ENCODE measurements at regions not wholly inside any gene's neighbourhood (a gene's known extent, or its start where the extent isn't known, plus 50 kb on each side); places are given as distances from the start of the nearest gene placed in this dataset.
"Not testable (repeated sequence)": the region's sequence is repeated elsewhere in the genome, so short reads cannot be mapped to it uniquely, and the experiment has no call there.

DNA sequence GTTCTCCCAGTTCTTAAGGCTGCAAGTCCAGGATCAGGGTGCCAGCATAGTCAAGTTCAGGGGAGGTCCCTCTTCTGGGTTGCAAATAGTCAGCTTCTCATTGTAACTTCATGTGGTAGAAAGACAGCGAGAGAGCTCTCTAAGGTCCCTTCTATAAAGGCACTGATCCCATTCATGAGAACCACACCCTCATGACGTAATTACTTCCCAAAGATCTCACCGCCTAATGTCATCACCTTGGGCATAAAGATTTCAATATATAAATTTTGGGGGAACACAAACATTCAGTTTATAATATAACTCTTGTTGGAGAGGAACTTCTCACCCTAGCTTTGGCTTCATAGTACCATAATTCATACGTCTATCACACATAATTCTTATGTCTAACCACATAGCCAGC lies 203.9 kb upstream of the VLDLR start:
- no peaks in the 10 kb centered on the region for H3K9me3 Mint-ChIP-seq
- H3K4me3 Mint-ChIP-seq, result no peak overlapping the region
- H3K4me1 Mint-ChIP-seq (ENCODE audit: low read depth), result no peaks in the 10 kb centered on the region
- intact Hi-C loops (cut with micrococcal nuclease), result no loop called here
- peaks cover 2% of the 10 kb centered on the region for H3K27me3 Mint-ChIP-seq
- H3K36me3 Mint-ChIP-seq (ENCODE audit: low read depth), result no peaks in the 10 kb centered on the region
- H3K27ac Mint-ChIP-seq, result no peak overlapping the region

DNA sequence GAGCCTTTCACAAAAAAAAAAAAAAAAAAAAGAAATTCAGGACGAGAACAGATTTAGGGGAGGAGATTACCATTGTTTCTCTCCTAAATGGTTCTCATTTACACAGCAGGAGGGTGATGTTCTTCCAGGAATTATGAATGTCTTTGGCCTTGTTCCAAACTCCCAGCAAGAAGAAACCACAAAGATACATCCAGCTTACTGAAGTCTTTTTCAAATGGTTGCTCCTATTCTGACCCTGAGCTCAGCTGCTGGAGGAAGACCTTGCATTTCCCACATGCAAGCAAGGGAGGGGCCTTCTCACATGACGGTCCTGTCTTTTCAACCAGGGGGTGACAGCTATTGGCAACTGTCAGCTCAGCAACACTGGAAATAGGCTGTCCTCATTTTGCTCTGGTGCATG lies 203.0 kb upstream of the VLDLR start:
- intact Hi-C loops (cut with micrococcal nuclease), result no loop called here
- Mint-ChIP-seq H3K9me3 (no peaks in the 10 kb centered on the region), H3K36me3 (ENCODE audit: low read depth) (no peaks in the 10 kb centered on the region), H3K4me1 (ENCODE audit: low read depth) (no peaks in the 10 kb centered on the region), H3K27me3 (peaks cover 2% of the 10 kb centered on the region), H3K27ac (no peak overlapping the region), H3K4me3 (no peak overlapping the region)

DNA sequence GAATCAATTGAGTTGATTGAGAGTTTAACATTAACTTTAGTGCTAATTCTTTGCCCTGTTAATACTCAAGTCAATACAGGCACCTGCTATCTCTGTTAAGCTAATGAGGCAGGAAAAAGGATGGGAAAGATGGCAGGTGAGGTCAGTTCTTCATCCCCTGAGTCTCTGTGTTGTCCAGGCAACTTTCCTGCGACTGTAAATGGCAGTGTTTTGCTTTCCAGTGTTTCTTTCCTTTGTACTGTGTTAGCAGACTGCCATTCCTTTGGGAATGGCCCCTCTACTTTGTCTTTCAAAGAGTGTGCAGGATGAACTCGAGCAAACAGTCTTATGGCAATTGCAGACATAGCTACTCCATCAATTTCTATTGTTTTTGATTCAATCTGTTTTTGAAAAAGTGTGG lies 202.2 kb upstream of the VLDLR start:
- Mint-ChIP-seq H3K4me1 (ENCODE audit: low read depth) (no peaks in the 10 kb centered on the region), H3K4me3 (no peak overlapping the region), H3K27ac (no peak overlapping the region), H3K9me3 (no peaks in the 10 kb centered on the region), H3K27me3 (peaks cover 2% of the 10 kb centered on the region), H3K36me3 (ENCODE audit: low read depth) (no peaks in the 10 kb centered on the region)
- intact Hi-C loops (cut with micrococcal nuclease), result no loop called here

DNA sequence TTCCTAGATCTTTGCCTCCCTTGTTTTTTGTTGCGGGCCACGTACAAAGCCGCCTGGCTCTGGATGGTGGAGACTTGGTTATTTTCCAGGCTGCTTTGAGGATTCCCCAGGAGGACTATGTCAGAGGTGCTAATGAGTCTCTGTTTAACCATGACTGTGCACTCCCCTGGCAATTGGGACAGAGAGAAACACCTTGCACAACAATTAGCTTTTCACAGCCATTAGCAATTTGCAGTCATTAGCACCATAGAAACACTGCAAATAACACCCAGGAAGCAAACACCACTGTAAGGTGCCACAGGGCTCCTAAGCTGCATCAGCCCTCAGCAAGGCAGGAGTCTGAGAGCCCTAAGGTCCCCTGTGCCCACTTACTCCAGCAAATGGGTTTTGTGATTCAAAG lies 201.0 kb upstream of the VLDLR start:
- no peak overlapping the region for H3K27ac Mint-ChIP-seq
- H3K9me3 Mint-ChIP-seq, result no peaks in the 10 kb centered on the region
- no peaks in the 10 kb centered on the region for H3K4me1 Mint-ChIP-seq (ENCODE audit: low read depth)
- no peaks in the 10 kb centered on the region for H3K36me3 Mint-ChIP-seq (ENCODE audit: low read depth)
- peaks cover 2% of the 10 kb centered on the region for H3K27me3 Mint-ChIP-seq
- intact Hi-C loops (cut with micrococcal nuclease), result no loop called here
- H3K4me3 Mint-ChIP-seq, result no peak overlapping the region

DNA sequence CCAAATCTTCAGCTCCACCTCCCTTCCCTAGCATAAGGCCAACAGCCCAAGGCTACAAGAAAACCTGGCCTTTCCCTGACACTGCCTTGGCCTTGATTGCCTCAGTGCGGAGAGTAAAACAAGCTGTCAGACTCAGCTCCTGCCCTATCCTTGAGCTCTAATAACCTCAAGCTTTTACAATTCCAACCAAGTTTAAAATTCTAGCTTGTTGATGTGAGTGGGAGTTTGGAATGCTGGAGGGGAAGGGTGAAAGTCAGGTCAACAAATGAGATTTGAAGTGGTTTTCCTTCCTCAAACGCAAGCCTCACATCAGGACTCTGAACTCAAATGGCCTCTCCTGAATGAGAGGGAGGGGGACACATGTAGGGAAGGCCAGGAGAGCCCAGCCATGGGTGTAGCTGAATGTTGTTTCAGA lies 197.0 kb upstream of the VLDLR start:
- intact Hi-C loops (cut with micrococcal nuclease), result no loop called here
- no peaks in the 10 kb centered on the region for H3K36me3 Mint-ChIP-seq (ENCODE audit: low read depth)
- peaks cover 2% of the 10 kb centered on the region for H3K27me3 Mint-ChIP-seq
- H3K27ac Mint-ChIP-seq, result no peak overlapping the region
- H3K9me3 Mint-ChIP-seq, result no peaks in the 10 kb centered on the region
- H3K4me1 Mint-ChIP-seq (ENCODE audit: low read depth), result no peaks in the 10 kb centered on the region
- no peak overlapping the region for H3K4me3 Mint-ChIP-seq

DNA sequence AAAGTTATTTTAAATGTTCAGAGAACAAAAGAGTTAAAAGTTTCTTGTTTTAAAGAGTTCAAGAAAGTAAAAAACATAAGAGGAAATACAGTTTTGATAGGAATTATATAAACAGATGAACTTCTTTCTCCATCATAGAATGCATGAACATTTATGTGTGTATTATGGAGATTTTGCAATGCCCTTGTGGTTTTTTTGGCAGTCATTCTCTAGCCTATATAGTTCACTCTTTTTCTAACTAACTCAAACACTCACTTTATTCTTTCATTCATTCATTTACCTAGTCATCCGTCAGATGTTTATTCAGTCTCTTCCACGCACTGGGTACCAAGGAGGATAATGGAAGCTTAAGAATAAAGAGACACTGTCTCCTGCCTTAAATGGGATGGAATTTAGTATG lies 195.9 kb upstream of the VLDLR start:
- no peak overlapping the region for H3K4me3 Mint-ChIP-seq
- peaks cover 2% of the 10 kb centered on the region for H3K27me3 Mint-ChIP-seq
- H3K27ac Mint-ChIP-seq, result no peak overlapping the region
- H3K9me3 Mint-ChIP-seq, result no peaks in the 10 kb centered on the region
- intact Hi-C loops (cut with micrococcal nuclease), result no loop called here
- H3K4me1 Mint-ChIP-seq (ENCODE audit: low read depth), result no peaks in the 10 kb centered on the region
- no peaks in the 10 kb centered on the region for H3K36me3 Mint-ChIP-seq (ENCODE audit: low read depth)

GRCh38 chr9:2427120-2427891 lies 194.3 kb upstream of the VLDLR start:
- Mint-ChIP-seq H3K4me3 (no peak overlapping the region), H3K4me1 (ENCODE audit: low read depth) (no peaks in the 10 kb centered on the region), H3K9me3 (no peaks in the 10 kb centered on the region), H3K27me3 (no peaks in the 10 kb centered on the region), H3K27ac (no peak overlapping the region), H3K36me3 (ENCODE audit: low read depth) (no peaks in the 10 kb centered on the region)
- intact Hi-C loops (cut with micrococcal nuclease), result no loop called here

- Mint-ChIP-seq H3K4me3 (no peak overlapping the region), H3K9me3 (peaks cover 79% of the 10 kb centered on the region), H3K27me3 (no peaks in the 10 kb centered on the region), H3K36me3 (ENCODE audit: low read depth) (no peaks in the 10 kb centered on the region), H3K27ac (no peak overlapping the region), H3K4me1 (ENCODE audit: low read depth) (no peaks in the 10 kb centered on the region)
- intact Hi-C loops (cut with micrococcal nuclease), result no loop called here
Observed at GRCh38 chr9:2439957-2440356, 181.6 kb upstream of the VLDLR start.

- H3K4me1 Mint-ChIP-seq (ENCODE audit: low read depth); H3K4me3 Mint-ChIP-seq; H3K27me3 Mint-ChIP-seq; H3K36me3 Mint-ChIP-seq (ENCODE audit: low read depth); H3K27ac Mint-ChIP-seq; intact Hi-C loops (cut with micrococcal nuclease): not testable (repeated sequence)
- H3K9me3 Mint-ChIP-seq, result peaks cover 58% of the 10 kb centered on the region
Observed at GRCh38 chr9:2443933-2444332, 177.7 kb upstream of the VLDLR start.

DNA sequence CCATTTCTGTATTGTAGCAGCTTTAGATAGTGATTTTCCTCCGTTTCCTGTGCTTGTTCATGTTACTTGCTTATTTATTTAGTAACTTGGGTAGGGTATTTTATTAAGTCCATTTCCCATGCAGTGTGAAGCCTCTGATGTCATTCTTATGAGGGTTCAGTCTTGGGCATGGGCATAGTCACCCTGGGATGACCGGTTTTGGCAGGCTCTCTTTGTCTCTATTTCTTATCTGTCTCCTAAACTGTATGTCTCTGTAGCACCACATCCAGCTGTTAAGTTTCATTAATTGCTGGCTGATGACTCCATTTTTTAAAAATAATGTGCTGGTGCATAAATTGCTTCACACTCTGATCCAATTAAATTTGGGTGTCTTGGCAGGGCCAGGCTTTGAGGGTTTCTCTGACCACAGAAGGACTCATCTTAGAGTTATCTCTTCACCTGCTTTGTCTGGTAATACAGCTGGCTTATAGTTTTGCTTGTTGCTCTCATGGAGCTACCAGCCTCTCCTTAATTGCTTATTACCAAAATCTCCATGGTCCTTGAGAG lies 173.3 kb upstream of the VLDLR start:
- intact Hi-C loops (cut with micrococcal nuclease), result no loop called here
- Mint-ChIP-seq H3K9me3 (peaks cover 17% of the 10 kb centered on the region), H3K27me3 (no peaks in the 10 kb centered on the region), H3K27ac (no peak overlapping the region), H3K4me3 (no peak overlapping the region), H3K4me1 (ENCODE audit: low read depth) (no peaks in the 10 kb centered on the region), H3K36me3 (ENCODE audit: low read depth) (no peaks in the 10 kb centered on the region)

GRCh38 chr9:2453106-2453505 lies 168.5 kb upstream of the VLDLR start:
- Mint-ChIP-seq H3K4me3 (no peak overlapping the region), H3K27me3 (no peaks in the 10 kb centered on the region), H3K27ac (no peak overlapping the region), H3K36me3 (ENCODE audit: low read depth) (no peaks in the 10 kb centered on the region), H3K4me1 (ENCODE audit: low read depth) (no peaks in the 10 kb centered on the region), H3K9me3 (no peaks in the 10 kb centered on the region)
- intact Hi-C loops (cut with micrococcal nuclease), result no loop called here

- Mint-ChIP-seq H3K27ac (no peak overlapping the region), H3K9me3 (no peaks in the 10 kb centered on the region), H3K4me1 (ENCODE audit: low read depth) (no peaks in the 10 kb centered on the region), H3K27me3 (no peaks in the 10 kb centered on the region), H3K36me3 (ENCODE audit: low read depth) (no peaks in the 10 kb centered on the region), H3K4me3 (no peak overlapping the region)
- intact Hi-C loops (cut with micrococcal nuclease), result no loop called here
Observed at GRCh38 chr9:2453701-2454100, 167.9 kb upstream of the VLDLR start.

DNA sequence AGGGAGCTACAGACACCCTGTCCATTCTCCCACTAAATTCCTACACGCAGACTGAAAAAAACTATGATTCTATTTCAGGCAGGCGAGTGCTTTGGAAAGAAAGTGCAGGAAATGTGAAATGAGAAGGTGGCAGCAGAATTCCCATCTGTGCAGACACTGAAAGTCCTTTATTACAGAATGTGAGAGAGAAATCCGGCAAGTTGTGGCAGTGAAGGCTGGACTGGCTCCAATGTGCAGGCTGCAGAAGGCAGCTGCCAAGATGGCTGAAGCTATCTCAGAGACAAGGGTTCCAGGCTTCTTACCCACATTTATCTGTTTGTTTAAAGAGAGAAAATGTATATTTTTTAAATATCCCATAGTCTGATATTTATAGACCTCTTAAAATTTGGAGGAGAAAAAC lies 161.8 kb upstream of the VLDLR start:
- Mint-ChIP-seq H3K27me3 (no peaks in the 10 kb centered on the region), H3K4me1 (ENCODE audit: low read depth) (no peaks in the 10 kb centered on the region), H3K9me3 (peaks cover 8% of the 10 kb centered on the region), H3K27ac (no peak overlapping the region), H3K36me3 (ENCODE audit: low read depth) (no peaks in the 10 kb centered on the region), H3K4me3 (no peak overlapping the region)
- intact Hi-C loops (cut with micrococcal nuclease), result no loop called here

- intact Hi-C loops (cut with micrococcal nuclease), result no loop called here
- H3K27me3 Mint-ChIP-seq, result no peaks in the 10 kb centered on the region
Observed at GRCh38 chr9:2461892-2462291, 159.7 kb upstream of the VLDLR start.

GRCh38 chr9:2464624-2465023 lies 157.0 kb upstream of the VLDLR start:
- Mint-ChIP-seq H3K27me3 (no peaks in the 10 kb centered on the region), H3K9me3 (peaks cover 11% of the 10 kb centered on the region), H3K4me3 (no peak overlapping the region), H3K4me1 (ENCODE audit: low read depth) (no peaks in the 10 kb centered on the region), H3K27ac (no peak overlapping the region), H3K36me3 (ENCODE audit: low read depth) (no peaks in the 10 kb centered on the region)
- intact Hi-C loops (cut with micrococcal nuclease), result no loop called here

More at GRCh38 chr9:2461892-2462291, 159.7 kb upstream of the VLDLR start:
- H3K4me3 Mint-ChIP-seq, result no peak overlapping the region
- no peaks in the 10 kb centered on the region for H3K4me1 Mint-ChIP-seq (ENCODE audit: low read depth)
- peaks cover 11% of the 10 kb centered on the region for H3K9me3 Mint-ChIP-seq
- no peaks in the 10 kb centered on the region for H3K36me3 Mint-ChIP-seq (ENCODE audit: low read depth)
- no peak overlapping the region for H3K27ac Mint-ChIP-seq
